Gastrocnemius medialis (tissue), 4 donors: ENCODE measurements at regions not wholly inside any gene's neighbourhood (a gene's known extent, or its start where the extent isn't known, plus 50 kb on each side); places are given as distances from the start of the nearest gene placed in this dataset.

ENCODE experiments used
- CTCF ChIP-seq, 5 experiments: fragments of 450-650 bp in 3 of 5; fragments of 200-600 bp in 2 of 5; sonication (generic) in 2 of 5; IDR thresholded peaks in 4 of 5; conservative IDR thresholded peaks in 1 of 5; 1 replicate in 4 of 5; 2 replicates in 1 of 5; pipeline ENCODE4 v1.5.1; 2016 to 2019; ENCODE audit warnings: antibody characterized with exemption in 5 of 5, mild to moderate bottlenecking in 3 of 5, moderate library complexity in 3 of 5
- POLR2A ChIP-seq, 2 donors: fragments of 450-650 bp; IDR thresholded peaks; one replicate each; pipeline ENCODE4 v1.6.1; 2017; ENCODE audit warnings: antibody characterized with exemption in 2 of 2, mild to moderate bottlenecking in 2 of 2, moderate library complexity in 2 of 2

- TF ChIP-seq CTCF (IDR thresholded peaks at IDR 0.05 in 4 of 5, conservative IDR thresholded peaks at IDR 0.05 in 1 of 5) (no peak), POLR2A (IDR thresholded peaks at IDR 0.05) (no peak)
Measured at GRCh38 chr20:60132162-60132826, 174.1 kb downstream of the CDH26 start.
